ENCODE measurements at regions not wholly inside any gene's neighbourhood (a gene's known extent, or its start where the extent isn't known, plus 50 kb on each side); places are given as distances from the start of the nearest gene placed in this dataset.

GRCh38 chr2:13021470-13021957 is 304.8 kb downstream of the TRIB2 start:
- Histone ChIP-seq H3K4me2 (ENCODE audit: insufficient read depth, insufficient read length, low read length) (no peak overlapping the region), H4K5ac (ENCODE audit: insufficient read length, low read depth, low read length) (no peak overlapping the region), H2AK5ac (ENCODE audit: insufficient read length, low read length) (no peak overlapping the region), H2BK120ac (ENCODE audit: low read depth, low read length, poor library complexity, severe bottlenecking) (no peak overlapping the region), H2BK15ac (ENCODE audit: low read depth, low read length) (no peak overlapping the region), H2AFZ (ENCODE audit: low read length) (no peak overlapping the region), H3K4ac (ENCODE audit: low read depth, low read length) (no peak overlapping the region), H3K56ac (ENCODE audit: insufficient read length, low read depth, low read length) (no peak overlapping the region), H2BK5ac (ENCODE audit: insufficient read length, low read length) (no peak overlapping the region), H2BK20ac (ENCODE audit: low read depth, low read length, poor library complexity, severe bottlenecking) (no peak overlapping the region), H3K27ac (ENCODE audit: insufficient read length, low read depth, low read length) (no peak overlapping the region), H3K9me3 (ENCODE audit: control insufficient read depth, low read depth, low read length) (no peaks in the 10 kb centered on the region), H4K91ac (ENCODE audit: insufficient read length, low read depth, low read length) (no peak overlapping the region), H3T11ph (ENCODE audit: low read length) (no peak overlapping the region), H3K27me3 (ENCODE audit: insufficient read depth, low read length) (no peaks in the 10 kb centered on the region), H3K9ac (ENCODE audit: extremely low read depth, insufficient read length, low read length) (no peak overlapping the region), H3K79me2 (ENCODE audit: insufficient read depth, low read length) (no peaks in the 10 kb centered on the region), H3K14ac (ENCODE audit: insufficient read depth, low read length) (no peak overlapping the region), H3K23me2 (ENCODE audit: insufficient read length, low read depth, low read length, poor library complexity, severe bottlenecking) (no peaks in the 10 kb centered on the region), H4K20me1 (ENCODE audit: control insufficient read depth, insufficient read depth, insufficient read length) (no peaks in the 10 kb centered on the region), H2BK12ac (ENCODE audit: insufficient read length, low read depth, low read length) (no peak overlapping the region), H4K8ac (replicated peaks; ENCODE audit: insufficient read length, low read depth, low read length) (no peak overlapping the region), H3K79me1 (ENCODE audit: insufficient read depth, low read depth, low read length, poor library complexity, severe bottlenecking) (no peaks in the 10 kb centered on the region), H3K23ac (ENCODE audit: insufficient read length, low read depth, low read length) (no peak overlapping the region), H3K4me1 (ENCODE audit: insufficient read depth, low read length) (no peaks in the 10 kb centered on the region), H3K18ac (ENCODE audit: insufficient read length, low read depth, low read length) (no peak overlapping the region)
- H3K4me3 Mint-ChIP-seq, result no peak overlapping the region
- WGBS (ENCODE audit: extremely low coverage, insufficient read length, low lambda C conversion rate), result no CpG with 5 or more reads among the region's 3 CpGs
- H3K4me1 Mint-ChIP-seq, result peaks cover under 1 to 1% of the 10 kb centered on the region in 2 experiments; a peak in 3 of 4 replicates
- no peak for DNase-seq
- H3K36me3 Mint-ChIP-seq (ENCODE audit: insufficient read depth in 1 of 3, low read depth in 3 of 3), result no peaks in the 10 kb centered on the region
- H3K27ac Mint-ChIP-seq, result no peak overlapping the region
- no peaks in the 10 kb centered on the region for H3K9me3 Mint-ChIP-seq
- H3K27me3 Mint-ChIP-seq (ENCODE audit: low read depth), result peaks cover 2% of the 10 kb centered on the region; the same call in 1 of the 2 replicates
- TF ChIP-seq CTCF (conservative IDR thresholded peaks at IDR 0.05), result no peak
